Mesothelial cell of epicardium (in vitro differentiated cells): ENCODE measurements at regions not wholly inside any gene's neighbourhood (a gene's known extent, or its start where the extent isn't known, plus 50 kb on each side); places are given as distances from the start of the nearest gene placed in this dataset.

Experiments used
- DNase-seq, 2 experiments: peaks; one replicate each; pipeline ENCODE4 v3.0.0; 2021; ENCODE audit warnings: low spot score in 2 of 2; ENCODE audit not compliant: unreplicated experiment in 2 of 2
- H3K27ac Mint-ChIP-seq: 2 replicates; pipeline ENCODE4 v1.8.0; 2021; ENCODE audit warnings: mixed read lengths
- H3K27me3 Mint-ChIP-seq: 2 replicates; pipeline ENCODE4 v1.8.0; 2021; ENCODE audit warnings: low read depth, mixed read lengths
- H3K36me3 Mint-ChIP-seq: 2 replicates; pipeline ENCODE4 v1.8.0; 2021; ENCODE audit warnings: mixed read lengths
- H3K4me1 Mint-ChIP-seq: 2 replicates; pipeline ENCODE4 v1.8.0; 2021; ENCODE audit warnings: mixed read lengths
- H3K4me3 Mint-ChIP-seq: 2 replicates; pipeline ENCODE4 v1.8.0; 2021; ENCODE audit warnings: mild to moderate bottlenecking, moderate library complexity, mixed read lengths
- H3K9me3 Mint-ChIP-seq: 2 replicates; pipeline ENCODE4 v1.8.0; 2021; ENCODE audit warnings: mixed read lengths
- TF ChIP-seq, protein P1 (sequence below): fragments of 200-600 bp; sonication (generic); IDR thresholded peaks from one replicate; pipeline ENCODE4 v1.5.0; 2021; ENCODE audit warnings: antibody characterized with exemption; ENCODE audit not compliant: unreplicated experiment

DNA sequence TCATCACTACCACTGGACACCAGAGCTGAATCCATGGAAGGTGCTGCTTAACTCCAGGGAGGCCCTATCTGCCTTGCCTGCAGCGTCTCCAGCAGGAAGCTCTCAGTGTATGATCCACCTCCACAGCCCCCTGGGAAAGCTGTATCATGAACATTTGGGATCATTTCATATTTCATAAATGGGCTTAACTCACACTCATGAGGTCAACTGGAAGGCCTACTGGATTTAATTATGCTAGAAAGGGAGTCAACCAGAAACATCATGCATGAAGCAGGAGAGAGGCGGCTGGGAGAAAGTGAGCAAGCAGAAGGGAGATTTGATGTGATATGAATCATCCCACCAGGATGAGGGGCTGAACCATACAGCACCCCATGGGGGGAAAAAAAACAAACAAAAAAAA lies 537.7 kb downstream of the TNS1 start:
- no peak overlapping the region for H3K27ac Mint-ChIP-seq
- TF ChIP-seq, protein P1, sequence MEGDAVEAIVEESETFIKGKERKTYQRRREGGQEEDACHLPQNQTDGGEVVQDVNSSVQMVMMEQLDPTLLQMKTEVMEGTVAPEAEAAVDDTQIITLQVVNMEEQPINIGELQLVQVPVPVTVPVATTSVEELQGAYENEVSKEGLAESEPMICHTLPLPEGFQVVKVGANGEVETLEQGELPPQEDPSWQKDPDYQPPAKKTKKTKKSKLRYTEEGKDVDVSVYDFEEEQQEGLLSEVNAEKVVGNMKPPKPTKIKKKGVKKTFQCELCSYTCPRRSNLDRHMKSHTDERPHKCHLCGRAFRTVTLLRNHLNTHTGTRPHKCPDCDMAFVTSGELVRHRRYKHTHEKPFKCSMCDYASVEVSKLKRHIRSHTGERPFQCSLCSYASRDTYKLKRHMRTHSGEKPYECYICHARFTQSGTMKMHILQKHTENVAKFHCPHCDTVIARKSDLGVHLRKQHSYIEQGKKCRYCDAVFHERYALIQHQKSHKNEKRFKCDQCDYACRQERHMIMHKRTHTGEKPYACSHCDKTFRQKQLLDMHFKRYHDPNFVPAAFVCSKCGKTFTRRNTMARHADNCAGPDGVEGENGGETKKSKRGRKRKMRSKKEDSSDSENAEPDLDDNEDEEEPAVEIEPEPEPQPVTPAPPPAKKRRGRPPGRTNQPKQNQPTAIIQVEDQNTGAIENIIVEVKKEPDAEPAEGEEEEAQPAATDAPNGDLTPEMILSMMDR, result no peak
- peaks cover 15% of the 10 kb centered on the region for H3K4me1 Mint-ChIP-seq
- no peaks in the 10 kb centered on the region for H3K36me3 Mint-ChIP-seq
- no peaks in the 10 kb centered on the region for H3K27me3 Mint-ChIP-seq
- no peak for DNase-seq
- no peaks in the 10 kb centered on the region for H3K9me3 Mint-ChIP-seq
- no peak overlapping the region for H3K4me3 Mint-ChIP-seq

DNA sequence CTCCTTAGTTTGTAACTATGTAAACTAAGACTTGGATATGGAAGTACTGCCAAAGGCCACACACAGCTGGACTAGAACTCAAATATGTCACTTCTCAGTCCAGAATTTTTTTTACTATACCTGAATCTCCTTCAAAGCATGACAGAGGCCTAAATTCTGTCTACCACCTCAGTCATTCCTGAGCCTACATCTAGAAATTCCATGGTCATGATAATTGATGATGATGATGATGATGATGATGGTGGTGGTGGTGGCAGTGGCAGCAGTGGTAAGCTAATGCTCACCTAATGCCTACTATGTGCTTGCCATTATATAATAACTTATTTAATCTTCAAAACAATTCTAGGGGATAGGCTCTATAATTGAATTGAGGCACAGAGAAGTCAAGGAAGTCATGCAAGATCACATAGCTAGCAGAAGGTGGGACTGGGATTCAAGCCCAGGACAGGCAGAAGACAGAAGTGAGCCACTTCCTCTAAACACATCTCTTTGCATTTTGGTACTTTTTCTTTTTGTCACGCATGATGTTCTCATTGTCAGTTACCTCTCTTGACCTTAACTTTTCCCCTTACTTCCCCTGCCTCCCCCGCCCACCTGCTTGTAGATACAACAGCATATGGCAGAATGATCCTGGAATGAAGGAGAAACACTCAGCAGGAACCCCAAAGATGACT lies 539.3 kb downstream of the TNS1 start:
- Mint-ChIP-seq H3K36me3 (no peaks in the 10 kb centered on the region), H3K9me3 (no peaks in the 10 kb centered on the region), H3K4me3 (no peak overlapping the region), H3K4me1 (peaks cover 12% of the 10 kb centered on the region), H3K27me3 (no peaks in the 10 kb centered on the region), H3K27ac (no peak overlapping the region)
- DNase-seq, result no peak
- TF ChIP-seq, protein P1, result no peak

DNA sequence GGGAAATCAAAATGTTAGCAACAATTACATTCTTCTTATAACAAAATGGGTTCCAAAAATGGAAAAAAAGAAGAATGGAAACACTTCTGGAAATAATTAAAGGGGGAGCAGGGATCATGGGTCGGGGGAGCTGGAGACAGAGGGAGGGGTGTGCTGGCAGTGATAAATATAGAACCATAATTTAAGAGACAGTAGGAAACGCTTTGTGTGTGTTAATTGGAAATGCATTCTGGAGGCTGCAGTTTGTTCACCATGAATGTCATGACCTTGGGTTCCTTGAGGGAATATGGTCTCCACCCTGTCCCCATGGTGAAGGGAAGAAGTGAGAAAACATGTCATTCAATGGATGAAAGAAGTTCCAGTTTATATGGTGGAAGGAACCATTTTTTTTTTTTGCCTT lies 540.7 kb downstream of the TNS1 start:
- no peak for DNase-seq
- TF ChIP-seq, protein P1, result no peak
- Mint-ChIP-seq H3K4me3 (no peak overlapping the region), H3K36me3 (no peaks in the 10 kb centered on the region), H3K27ac (no peak overlapping the region), H3K4me1 (peaks cover 3% of the 10 kb centered on the region), H3K27me3 (no peaks in the 10 kb centered on the region), H3K9me3 (peaks cover 6% of the 10 kb centered on the region)

DNA sequence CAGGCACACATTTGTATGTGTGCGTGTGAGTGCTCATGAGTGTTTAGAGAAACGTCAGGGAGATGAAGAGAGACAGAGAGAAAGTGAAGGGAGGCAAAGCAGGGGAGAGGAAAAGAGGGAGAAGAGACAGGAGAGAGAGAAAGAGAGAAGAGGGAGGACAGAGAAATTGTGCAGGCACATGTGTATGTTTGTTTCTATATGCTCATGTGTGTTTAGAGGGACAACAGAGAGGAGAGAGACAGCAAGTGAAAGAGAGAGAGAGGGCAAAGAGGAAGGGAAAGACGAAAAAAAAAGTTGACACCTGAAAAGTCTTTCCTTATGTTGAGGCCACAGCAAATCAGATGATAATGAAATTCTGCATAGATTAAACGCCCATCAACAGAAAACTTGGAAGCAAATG lies 541.1 kb downstream of the TNS1 start:
- Mint-ChIP-seq H3K9me3 (peaks cover 6% of the 10 kb centered on the region), H3K4me1 (no peaks in the 10 kb centered on the region), H3K4me3 (no peak overlapping the region), H3K36me3 (no peaks in the 10 kb centered on the region), H3K27ac (no peak overlapping the region), H3K27me3 (no peaks in the 10 kb centered on the region)
- TF ChIP-seq, protein P1, result no peak
- no peak for DNase-seq

DNA sequence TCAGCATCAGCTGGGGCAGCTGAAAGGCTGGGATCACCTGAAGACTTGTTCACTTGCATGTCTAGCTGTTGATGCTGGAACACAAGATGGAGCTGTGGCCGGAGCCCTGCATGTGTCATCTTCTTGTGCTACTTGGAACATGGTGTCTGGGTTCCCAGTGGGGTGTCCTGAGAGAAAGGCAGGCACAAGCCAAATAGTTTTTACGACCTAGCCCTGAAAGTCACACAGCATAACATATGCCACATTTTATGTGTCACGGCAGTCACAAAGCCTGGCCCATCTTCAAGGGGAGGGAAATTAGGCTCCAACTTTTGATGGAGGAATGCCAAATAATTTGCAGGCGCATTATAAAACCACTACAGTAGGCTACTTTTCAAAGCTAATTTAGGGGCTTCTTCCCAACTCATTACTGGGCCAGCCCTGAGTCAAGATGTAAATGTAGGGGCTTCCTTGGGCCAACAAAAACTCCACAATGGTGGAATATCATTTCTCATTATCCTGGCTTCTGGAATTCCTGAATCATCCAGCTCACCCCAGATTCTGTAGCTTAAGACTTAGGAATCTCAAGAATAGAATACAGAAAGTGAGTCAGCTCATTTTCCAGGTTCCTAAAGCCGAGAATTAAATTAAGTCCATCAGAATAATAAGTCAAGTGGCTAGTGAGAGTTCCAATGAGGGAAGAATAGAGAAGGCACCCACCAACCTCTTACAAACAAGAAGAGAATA lies 543.0 kb downstream of the TNS1 start:
- H3K27ac Mint-ChIP-seq, result no peak overlapping the region
- H3K9me3 Mint-ChIP-seq, result peaks cover 6% of the 10 kb centered on the region
- H3K27me3 Mint-ChIP-seq, result no peaks in the 10 kb centered on the region
- TF ChIP-seq, protein P1, result no peak
- no peak overlapping the region for H3K4me3 Mint-ChIP-seq
- no peaks in the 10 kb centered on the region for H3K4me1 Mint-ChIP-seq
- DNase-seq, result no peak
- no peaks in the 10 kb centered on the region for H3K36me3 Mint-ChIP-seq
